ENCODE measurements at regions not wholly inside any gene's neighbourhood (a gene's known extent, or its start where the extent isn't known, plus 50 kb on each side); places are given as distances from the start of the nearest gene placed in this dataset.

DNA sequence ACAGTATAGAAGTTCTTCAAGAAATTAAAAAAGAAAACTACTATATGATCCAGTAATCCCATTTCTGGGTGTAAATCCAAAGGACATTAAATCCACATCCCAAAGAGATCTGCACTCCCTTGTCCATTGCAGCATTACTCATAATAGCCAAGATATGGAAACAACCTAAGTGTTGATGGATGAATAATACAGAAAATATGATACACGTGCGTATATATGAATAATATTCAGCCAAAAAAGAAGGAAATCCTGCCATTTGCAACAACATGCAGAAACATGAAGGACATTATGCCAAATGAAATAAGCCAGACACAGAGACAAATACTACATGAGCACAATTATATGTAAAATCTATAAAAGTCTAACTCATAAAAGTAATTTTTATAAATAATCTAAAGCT is 306.3 kb upstream of the ANO3 start:
- Histone ChIP-seq H3K36me3 (no peaks in the 10 kb centered on the region), H3K27me3 (no peaks in the 10 kb centered on the region), H3K4me1 (no peaks in the 10 kb centered on the region), H3K4me3 (no peak overlapping the region), H3K27ac (no peak overlapping the region), H3K9me3 (no peaks in the 10 kb centered on the region)
- 70 to 87% methylated on average over 2 of the region's 2 CpGs for WGBS, 2 donors
- TF ChIP-seq, protein P1, sequence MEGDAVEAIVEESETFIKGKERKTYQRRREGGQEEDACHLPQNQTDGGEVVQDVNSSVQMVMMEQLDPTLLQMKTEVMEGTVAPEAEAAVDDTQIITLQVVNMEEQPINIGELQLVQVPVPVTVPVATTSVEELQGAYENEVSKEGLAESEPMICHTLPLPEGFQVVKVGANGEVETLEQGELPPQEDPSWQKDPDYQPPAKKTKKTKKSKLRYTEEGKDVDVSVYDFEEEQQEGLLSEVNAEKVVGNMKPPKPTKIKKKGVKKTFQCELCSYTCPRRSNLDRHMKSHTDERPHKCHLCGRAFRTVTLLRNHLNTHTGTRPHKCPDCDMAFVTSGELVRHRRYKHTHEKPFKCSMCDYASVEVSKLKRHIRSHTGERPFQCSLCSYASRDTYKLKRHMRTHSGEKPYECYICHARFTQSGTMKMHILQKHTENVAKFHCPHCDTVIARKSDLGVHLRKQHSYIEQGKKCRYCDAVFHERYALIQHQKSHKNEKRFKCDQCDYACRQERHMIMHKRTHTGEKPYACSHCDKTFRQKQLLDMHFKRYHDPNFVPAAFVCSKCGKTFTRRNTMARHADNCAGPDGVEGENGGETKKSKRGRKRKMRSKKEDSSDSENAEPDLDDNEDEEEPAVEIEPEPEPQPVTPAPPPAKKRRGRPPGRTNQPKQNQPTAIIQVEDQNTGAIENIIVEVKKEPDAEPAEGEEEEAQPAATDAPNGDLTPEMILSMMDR (IDR thresholded peaks at IDR 0.05) = no peak
- TF ChIP-seq POLR2A (IDR thresholded peaks at IDR 0.05) = no peak
- intact Hi-C loops (cut with DNase I) = no loop called here
- DNase-seq = no peak

DNA sequence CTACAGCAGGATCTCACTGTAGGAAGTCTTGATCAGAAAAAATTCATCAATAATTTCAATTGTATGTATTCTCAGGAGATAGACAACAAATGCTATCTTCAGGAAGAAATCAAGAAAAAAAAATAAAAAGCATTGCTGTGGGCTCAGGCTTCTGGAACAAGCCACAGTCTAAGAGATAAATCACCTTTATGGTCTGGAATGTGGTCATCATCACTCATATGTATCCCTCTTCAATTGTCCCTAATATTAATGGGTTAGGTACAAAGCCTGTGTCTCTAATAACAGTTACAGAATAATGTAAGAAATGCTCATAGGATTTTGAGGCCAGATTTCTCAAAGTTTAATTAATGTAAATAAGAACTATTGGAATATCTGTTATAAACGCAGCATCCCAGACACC is 305.9 kb upstream of the ANO3 start:
- TF ChIP-seq, protein P1 (IDR thresholded peaks at IDR 0.05) = no peak
- no peak for TF ChIP-seq POLR2A (IDR thresholded peaks at IDR 0.05)
- intact Hi-C loops (cut with DNase I) = no loop called here
- no peak overlapping the region for H3K4me3 ChIP-seq
- WGBS, 2 donors = 77 to 81% methylated on average over 1 of the region's 1 CpG
- no peaks in the 10 kb centered on the region for H3K4me1 ChIP-seq
- no peaks in the 10 kb centered on the region for H3K36me3 ChIP-seq
- no peak overlapping the region for H3K27ac ChIP-seq
- no peaks in the 10 kb centered on the region for H3K9me3 ChIP-seq
- DNase-seq = no peak
- H3K27me3 ChIP-seq = no peaks in the 10 kb centered on the region

DNA sequence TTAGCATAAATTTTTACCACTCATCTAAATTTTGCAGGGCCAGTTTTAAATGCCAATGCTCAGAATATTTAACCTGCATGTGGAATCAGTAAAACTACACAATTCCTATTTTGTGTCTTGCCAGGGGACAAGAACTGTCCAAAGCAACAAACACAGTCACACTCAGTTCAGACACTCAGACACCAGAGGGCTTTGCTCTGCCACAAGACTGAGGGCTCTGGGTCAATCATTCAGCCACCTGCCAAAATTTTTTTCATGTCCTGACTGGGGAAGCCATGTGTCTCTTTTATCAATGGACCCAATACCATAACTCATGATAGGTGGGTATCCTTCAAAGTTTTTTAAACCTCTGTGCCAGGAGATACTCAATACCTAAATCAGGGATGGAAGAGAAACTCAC is 304.0 kb upstream of the ANO3 start:
- TF ChIP-seq, protein P1 (IDR thresholded peaks at IDR 0.05) = no peak
- no peak for TF ChIP-seq POLR2A (IDR thresholded peaks at IDR 0.05)
- H3K36me3 ChIP-seq = no peaks in the 10 kb centered on the region
- intact Hi-C loops (cut with DNase I) = no loop called here
- H3K4me3 ChIP-seq = no peak overlapping the region
- H3K4me1 ChIP-seq = no peaks in the 10 kb centered on the region
- H3K27ac ChIP-seq = no peak overlapping the region
- H3K27me3 ChIP-seq = no peaks in the 10 kb centered on the region
- no peak for DNase-seq
- no peaks in the 10 kb centered on the region for H3K9me3 ChIP-seq

DNA sequence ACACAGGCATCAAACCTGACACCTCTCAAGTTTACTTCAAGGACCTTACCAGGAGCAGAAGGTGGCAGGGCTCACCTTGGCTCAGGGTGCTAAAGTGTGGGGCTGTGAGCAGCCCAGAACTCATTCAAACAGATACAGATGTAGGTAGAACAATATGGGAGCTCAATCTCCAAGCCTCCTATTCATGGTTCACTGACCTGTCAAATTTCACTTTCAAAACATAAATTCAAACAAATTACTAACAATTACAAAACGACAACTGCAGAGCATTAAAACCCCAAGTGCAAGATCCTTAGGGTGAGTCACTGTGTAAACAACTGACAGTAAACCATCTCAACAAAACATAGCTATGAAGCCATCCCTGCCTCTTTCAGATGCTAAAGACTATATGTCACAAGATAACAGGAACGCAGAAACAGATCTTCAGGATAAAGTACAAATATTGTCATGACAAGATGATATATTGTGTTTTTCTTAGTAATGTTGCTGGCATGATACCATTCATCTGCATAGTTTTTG is 303.5 kb upstream of the ANO3 start:
- H3K4me3 ChIP-seq = no peak overlapping the region
- no peaks in the 10 kb centered on the region for H3K4me1 ChIP-seq
- DNase-seq = no peak
- no peak for TF ChIP-seq POLR2A (IDR thresholded peaks at IDR 0.05)
- TF ChIP-seq, protein P1 (IDR thresholded peaks at IDR 0.05) = no peak
- no peaks in the 10 kb centered on the region for H3K9me3 ChIP-seq
- no peaks in the 10 kb centered on the region for H3K36me3 ChIP-seq
- H3K27ac ChIP-seq = no peak overlapping the region
- H3K27me3 ChIP-seq = no peaks in the 10 kb centered on the region
- intact Hi-C loops (cut with DNase I) = no loop called here
- 26 to 40% methylated on average over 2 of the region's 2 CpGs for WGBS, 2 donors

DNA sequence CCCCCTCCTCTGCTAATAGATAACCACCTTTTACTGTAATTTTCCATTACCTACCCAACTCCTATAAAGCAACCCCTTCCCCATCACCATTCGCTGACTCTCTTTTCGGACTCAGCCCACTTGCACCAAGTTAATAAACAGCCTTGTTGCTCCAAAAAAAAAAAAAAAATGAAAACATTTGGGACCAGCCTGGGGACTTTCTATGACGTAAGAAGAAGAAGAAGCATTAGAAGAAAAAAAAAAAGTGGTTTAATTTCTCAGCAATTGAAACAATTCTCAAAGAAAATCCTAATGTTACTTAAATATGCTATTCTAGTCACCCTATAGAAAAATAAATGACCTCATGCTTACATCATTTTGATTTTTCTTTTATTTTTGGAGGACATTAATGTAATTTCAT is 301.5 kb upstream of the ANO3 start:
- intact Hi-C loops (cut with DNase I) = no loop called here
- DNase-seq = no peak
- no peaks in the 10 kb centered on the region for H3K4me1 ChIP-seq
- no peak overlapping the region for H3K4me3 ChIP-seq
- H3K27ac ChIP-seq = no peak overlapping the region
- 79 to 83% methylated on average over 3 of the region's 3 CpGs for WGBS, 2 donors
- TF ChIP-seq POLR2A (IDR thresholded peaks at IDR 0.05) = no peak
- TF ChIP-seq, protein P1 (IDR thresholded peaks at IDR 0.05) = no peak
- no peaks in the 10 kb centered on the region for H3K36me3 ChIP-seq
- H3K27me3 ChIP-seq = no peaks in the 10 kb centered on the region
- no peaks in the 10 kb centered on the region for H3K9me3 ChIP-seq
